ENCODE measurements at regions not wholly inside any gene's neighbourhood (a gene's known extent, or its start where the extent isn't known, plus 50 kb on each side); places are given as distances from the start of the nearest gene placed in this dataset.

GRCh38 chr9:119712325-119712724 is 343.1 kb upstream of the BRINP1 start:
- intact Hi-C loops (cut with micrococcal nuclease; ENCODE audit: unreplicated experiment): no loop called here
- no TSS peak for BruUV-seq (replicated peaks)

GRCh38 chr9:119709431-119709830 is 340.2 kb upstream of the BRINP1 start:
- no peak overlapping the region for H3K27ac ChIP-seq (ENCODE audit: low read depth, low read length, poor library complexity, severe bottlenecking)
- no peak for DNase-seq (ENCODE audit: low spot score)
- no peaks in the 10 kb centered on the region for H3K36me3 ChIP-seq (ENCODE audit: insufficient read depth, low read length, poor library complexity, severe bottlenecking)
- no peak overlapping the region for H3K4me3 ChIP-seq (ENCODE audit: low read depth, low read length, poor library complexity, severe bottlenecking)
- intact Hi-C loops (cut with micrococcal nuclease; ENCODE audit: unreplicated experiment): no loop called here
- CTCF ChIA-PET: no interaction called here
- POLR2A ChIA-PET (ENCODE audit: low non-redundant PET): no interaction called here
- no peaks in the 10 kb centered on the region for H3K27me3 ChIP-seq (replicated peaks; ENCODE audit: insufficient read depth, low read depth, low read length, poor library complexity)
- H3K9me3 ChIP-seq (ENCODE audit: low read depth, low read length, poor library complexity, severe bottlenecking): no peaks in the 10 kb centered on the region
- H3K4me1 ChIP-seq (ENCODE audit: insufficient read depth, low read length, poor library complexity, severe bottlenecking): no peaks in the 10 kb centered on the region
- TF ChIP-seq EZH2 (IDR thresholded peaks at IDR 0.05; ENCODE audit: borderline replicate concordance, low read depth, low read length, poor library complexity, severe bottlenecking) (no peak), CTCF (conservative IDR thresholded peaks at IDR 0.05; ENCODE audit: low read depth, low read length) (no peak)
- BruUV-seq (replicated peaks): no TSS peak

More at GRCh38 chr9:119712325-119712724, 343.1 kb upstream of the BRINP1 start:
- Histone ChIP-seq H3K27me3 (replicated peaks; ENCODE audit: insufficient read depth, low read depth, low read length, poor library complexity) (no peaks in the 10 kb centered on the region), H3K27ac (ENCODE audit: low read depth, low read length, poor library complexity, severe bottlenecking) (no peak overlapping the region), H3K4me3 (ENCODE audit: low read depth, low read length, poor library complexity, severe bottlenecking) (no peak overlapping the region), H3K36me3 (ENCODE audit: insufficient read depth, low read length, poor library complexity, severe bottlenecking) (no peaks in the 10 kb centered on the region), H3K4me1 (ENCODE audit: insufficient read depth, low read length, poor library complexity, severe bottlenecking) (no peaks in the 10 kb centered on the region), H3K9me3 (ENCODE audit: low read depth, low read length, poor library complexity, severe bottlenecking) (no peaks in the 10 kb centered on the region)
- no peak for TF ChIP-seq EZH2 (IDR thresholded peaks at IDR 0.05; ENCODE audit: borderline replicate concordance, low read depth, low read length, poor library complexity, severe bottlenecking)
- no peak for TF ChIP-seq CTCF (conservative IDR thresholded peaks at IDR 0.05; ENCODE audit: low read depth, low read length)
- ChIA-PET POLR2A (ENCODE audit: low non-redundant PET) (no interaction called here), CTCF (no interaction called here)
- DNase-seq (ENCODE audit: low spot score): no peak

GRCh38 chr9:119707228-119707845 is 338.1 kb upstream of the BRINP1 start:
- no peak overlapping the region for H3K4me3 ChIP-seq (ENCODE audit: low read depth, low read length, poor library complexity, severe bottlenecking)
- no peaks in the 10 kb centered on the region for H3K27me3 ChIP-seq (replicated peaks; ENCODE audit: insufficient read depth, low read depth, low read length, poor library complexity)
- no peak overlapping the region for H3K27ac ChIP-seq (ENCODE audit: low read depth, low read length, poor library complexity, severe bottlenecking)
- DNase-seq (ENCODE audit: low spot score): no peak
- POLR2A ChIA-PET (ENCODE audit: low non-redundant PET): no interaction called here
- BruUV-seq (replicated peaks): no TSS peak
- no peak for TF ChIP-seq CTCF (conservative IDR thresholded peaks at IDR 0.05; ENCODE audit: low read depth, low read length)
- TF ChIP-seq EZH2 (IDR thresholded peaks at IDR 0.05; ENCODE audit: borderline replicate concordance, low read depth, low read length, poor library complexity, severe bottlenecking): no peak
- H3K9me3 ChIP-seq (ENCODE audit: low read depth, low read length, poor library complexity, severe bottlenecking): no peaks in the 10 kb centered on the region
- no peaks in the 10 kb centered on the region for H3K36me3 ChIP-seq (ENCODE audit: insufficient read depth, low read length, poor library complexity, severe bottlenecking)
- CTCF ChIA-PET: no interaction called here
- intact Hi-C loops (cut with micrococcal nuclease; ENCODE audit: unreplicated experiment): no loop called here
- H3K4me1 ChIP-seq (ENCODE audit: insufficient read depth, low read length, poor library complexity, severe bottlenecking): no peaks in the 10 kb centered on the region
